Neuronal stem cell (in vitro differentiated cells): ENCODE measurements at regions not wholly inside any gene's neighbourhood (a gene's known extent, or its start where the extent isn't known, plus 50 kb on each side); places are given as distances from the start of the nearest gene placed in this dataset.
A peak's percentile ranks its signal among the peaks of the same experiment; 100 is the strongest.
"Not testable (repeated sequence)": the region's sequence is repeated elsewhere in the genome, so short reads cannot be mapped to it uniquely, and the experiment has no call there.

ENCODE experiments used
- DNase-seq: peaks from one replicate; pipeline ENCODE4 v3.0.0-alpha.2; 2013; ENCODE audit warnings: low spot score
- H2AFZ ChIP-seq: one replicate; pipeline ENCODE4 v1.6.1; 2013; ENCODE audit warnings: mild to moderate bottlenecking, low read length, inconsistent platforms
- H2AK5ac ChIP-seq: 2 replicates; pipeline ENCODE4 v1.6.1; 2013; ENCODE audit warnings: low read depth, mild to moderate bottlenecking, inconsistent platforms, low read length, moderate library complexity, mixed read lengths
- H2BK120ac ChIP-seq: 2 replicates; pipeline ENCODE4 v1.6.1; 2013; ENCODE audit warnings: low read depth, mild to moderate bottlenecking, inconsistent platforms, low read length, moderate library complexity, mixed read lengths
- H2BK12ac ChIP-seq: one replicate; pipeline ENCODE4 v1.6.1; 2013; ENCODE audit warnings: low read length, inconsistent platforms
- H2BK15ac ChIP-seq: 2 replicates; pipeline ENCODE4 v1.6.1; 2013; ENCODE audit warnings: mild to moderate bottlenecking, low read length, inconsistent platforms, mixed read lengths
- H2BK5ac ChIP-seq: one replicate; pipeline ENCODE4 v1.6.1; 2013; ENCODE audit warnings: inconsistent platforms, mild to moderate bottlenecking, low read length, moderate library complexity
- H3K14ac ChIP-seq: one replicate; pipeline ENCODE4 v1.6.1; 2013; ENCODE audit warnings: low read length, inconsistent platforms
- H3K18ac ChIP-seq: 2 replicates; pipeline ENCODE4 v1.6.1; 2013; ENCODE audit warnings: low read length, inconsistent platforms
- H3K23ac ChIP-seq: 2 replicates; pipeline ENCODE4 v1.6.1; 2013; ENCODE audit warnings: low read depth, mild to moderate bottlenecking, mixed read lengths, low read length, inconsistent platforms; ENCODE audit not compliant: poor library complexity
- H3K27ac ChIP-seq: replicated peaks from 3 replicates; pipeline ENCODE4 v1.5.1; 2013; ENCODE audit warnings: low read length, inconsistent platforms
- H3K27me3 ChIP-seq, 3 experiments: 2 replicates each; pipeline ENCODE4 v1.6.1; 2013; ENCODE audit warnings: low read length in 3 of 3, mild to moderate bottlenecking in 2 of 3, inconsistent platforms in 1 of 3, low read depth in 1 of 3, mixed read lengths in 1 of 3, moderate library complexity in 1 of 3; ENCODE audit not compliant: control insufficient read depth in 3 of 3, insufficient read depth in 3 of 3
- H3K36me3 ChIP-seq, 2 donors: replicated peaks in 1 of 2; 2 replicates each; pipeline ENCODE4 v1.6.1; 2013; ENCODE audit warnings: low read length in 2 of 2; ENCODE audit not compliant: control insufficient read depth in 2 of 2, insufficient read depth in 2 of 2
- H3K4ac ChIP-seq: 2 replicates; pipeline ENCODE4 v1.6.1; 2013; ENCODE audit warnings: inconsistent platforms, mild to moderate bottlenecking, low read length, moderate library complexity
- H3K4me1 ChIP-seq, 2 donors: 1 replicate in 1 of 2; 2 replicates in 1 of 2; pipeline ENCODE4 v1.6.1; 2013; ENCODE audit warnings: low read length in 2 of 2, low read depth in 1 of 2; ENCODE audit not compliant: control insufficient read depth in 2 of 2, insufficient read depth in 1 of 2
- H3K4me2 ChIP-seq: one replicate; pipeline ENCODE4 v1.6.1; 2013; ENCODE audit warnings: mild to moderate bottlenecking, low read length, inconsistent platforms; ENCODE audit not compliant: insufficient read depth, poor library complexity, severe bottlenecking
- H3K4me3 ChIP-seq, 2 donors: 2 replicates each; pipeline ENCODE4 v1.5.1; 2013; ENCODE audit warnings: low read length in 2 of 2, mild to moderate bottlenecking in 2 of 2, inconsistent platforms in 1 of 2, moderate library complexity in 1 of 2
- H3K79me1 ChIP-seq: one replicate; pipeline ENCODE4 v1.6.1; 2013; ENCODE audit warnings: low read depth, mild to moderate bottlenecking, inconsistent platforms, low read length, moderate library complexity
- H3K9ac ChIP-seq: one replicate; pipeline ENCODE4 v1.6.1; 2013; ENCODE audit warnings: mild to moderate bottlenecking, low read depth, low read length, inconsistent platforms; ENCODE audit not compliant: poor library complexity
- H3K9me3 ChIP-seq, 2 donors: replicated peaks in 1 of 2; 2 replicates each; pipeline versions ENCODE3 to v1.6.1; 2013; ENCODE audit warnings: low read length in 2 of 2, mild to moderate bottlenecking in 2 of 2, inconsistent platforms in 1 of 2, low read depth in 1 of 2, mixed read lengths in 1 of 2, moderate library complexity in 1 of 2; ENCODE audit not compliant: control insufficient read depth in 2 of 2, insufficient read depth in 1 of 2
- H4K8ac ChIP-seq: one replicate; pipeline ENCODE4 v1.6.1; 2013; ENCODE audit warnings: low read depth, mild to moderate bottlenecking, inconsistent platforms, low read length, moderate library complexity
- H4K91ac ChIP-seq: one replicate; pipeline ENCODE4 v1.6.1; 2013; ENCODE audit warnings: low read length, low read depth, mild to moderate bottlenecking, inconsistent platforms; ENCODE audit not compliant: poor library complexity
- WGBS, 2 donors: extraction: QIAGEN DNeasy Blood & Tissue Kit; methylation state at CpG; one replicate each; pipeline ENCODE4 v1.1.7; 2013; ENCODE audit warnings: missing lambda C conversion rate in 2 of 2, mixed read lengths in 1 of 2; ENCODE audit not compliant: insufficient read length in 2 of 2, insufficient replicate concordance in 1 of 2; ENCODE audit errors: extremely low coverage in 2 of 2; 5-methylcytosine and 5-hydroxymethylcytosine counted together

DNA sequence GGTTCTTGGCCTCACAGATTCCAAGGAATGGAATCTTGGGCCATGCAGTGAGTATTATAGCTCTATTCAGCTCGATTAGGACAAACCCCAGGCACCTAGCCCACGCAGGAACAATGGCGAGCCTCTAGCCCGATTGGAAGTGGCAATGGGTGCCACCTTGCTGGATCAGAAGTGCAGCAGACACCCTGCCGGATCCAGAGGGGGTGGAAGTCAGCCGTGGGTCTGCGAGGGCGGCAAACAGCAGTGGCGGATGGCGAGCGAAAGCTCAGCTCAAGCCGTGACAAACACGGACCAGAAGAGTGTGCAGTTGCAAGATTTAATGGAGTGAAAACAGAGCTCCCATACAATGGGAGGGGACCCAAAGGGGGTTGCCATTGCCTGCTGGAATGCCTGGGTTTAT lies 539.8 kb downstream of the MAGEB5 start:
- H3K4ac ChIP-seq, H2AK5ac ChIP-seq, H3K4me1 ChIP-seq, H4K91ac ChIP-seq, H3K9ac ChIP-seq, H3K36me3 ChIP-seq, H3K27ac ChIP-seq, H2BK5ac ChIP-seq, H2BK120ac ChIP-seq, H3K18ac ChIP-seq, H3K79me1 ChIP-seq, DNase-seq, H2BK12ac ChIP-seq, H3K27me3 ChIP-seq, H3K4me2 ChIP-seq, H3K14ac ChIP-seq, H2BK15ac ChIP-seq, H4K8ac ChIP-seq, H3K4me3 ChIP-seq, H3K23ac ChIP-seq, H3K9me3 ChIP-seq: not testable (repeated sequence)
- no CpG with 5 or more reads among the region's 13 CpGs for WGBS, 2 donors
- H2AFZ ChIP-seq = peak overlapping the region; percentile 49

DNA sequence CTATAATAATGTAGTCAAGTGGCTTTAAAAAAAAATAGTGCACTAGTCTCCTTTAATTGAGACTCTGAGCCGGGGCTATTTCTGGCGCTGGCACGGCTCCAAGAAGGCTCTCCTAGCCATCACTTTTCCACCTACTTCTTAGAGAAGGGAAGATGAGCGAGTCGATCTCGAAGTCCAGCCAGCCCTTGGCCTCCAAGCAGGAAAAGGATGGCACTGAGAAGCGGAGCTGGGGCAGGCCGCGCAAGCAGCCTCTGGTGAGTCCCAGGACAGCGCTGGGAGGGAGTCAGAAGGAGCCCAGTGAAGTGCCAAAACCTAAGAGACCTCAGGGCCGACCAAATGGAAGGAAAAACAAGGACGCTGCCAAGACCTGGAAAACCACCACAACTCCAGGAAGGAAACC lies 531.9 kb downstream of the MAGEB5 start:
- no peak overlapping the region for H2BK120ac ChIP-seq
- no peaks in the 10 kb centered on the region for H3K79me1 ChIP-seq
- H3K36me3 ChIP-seq = no peaks in the 10 kb centered on the region
- no peak overlapping the region for H3K27ac ChIP-seq
- H3K27me3 ChIP-seq = no peaks in the 10 kb centered on the region
- H2AK5ac ChIP-seq = no peak overlapping the region
- H2BK5ac ChIP-seq = no peak overlapping the region
- no peak overlapping the region for H3K4ac ChIP-seq
- no peak overlapping the region for H3K14ac ChIP-seq
- H2AFZ ChIP-seq = no peak overlapping the region
- no peak overlapping the region for H3K18ac ChIP-seq
- no peak overlapping the region for H4K8ac ChIP-seq
- no peak overlapping the region for H2BK15ac ChIP-seq
- no peak overlapping the region for H3K23ac ChIP-seq
- H3K9ac ChIP-seq = no peak overlapping the region
- no peak overlapping the region for H3K4me3 ChIP-seq
- H4K91ac ChIP-seq = no peak overlapping the region
- no peaks in the 10 kb centered on the region for H3K4me1 ChIP-seq
- H3K4me2 ChIP-seq = no peak overlapping the region
- H3K9me3 ChIP-seq = no peaks in the 10 kb centered on the region
- no CpG with 5 or more reads among the region's 12 CpGs for WGBS, 2 donors
- DNase-seq = no peak
- no peak overlapping the region for H2BK12ac ChIP-seq

DNA sequence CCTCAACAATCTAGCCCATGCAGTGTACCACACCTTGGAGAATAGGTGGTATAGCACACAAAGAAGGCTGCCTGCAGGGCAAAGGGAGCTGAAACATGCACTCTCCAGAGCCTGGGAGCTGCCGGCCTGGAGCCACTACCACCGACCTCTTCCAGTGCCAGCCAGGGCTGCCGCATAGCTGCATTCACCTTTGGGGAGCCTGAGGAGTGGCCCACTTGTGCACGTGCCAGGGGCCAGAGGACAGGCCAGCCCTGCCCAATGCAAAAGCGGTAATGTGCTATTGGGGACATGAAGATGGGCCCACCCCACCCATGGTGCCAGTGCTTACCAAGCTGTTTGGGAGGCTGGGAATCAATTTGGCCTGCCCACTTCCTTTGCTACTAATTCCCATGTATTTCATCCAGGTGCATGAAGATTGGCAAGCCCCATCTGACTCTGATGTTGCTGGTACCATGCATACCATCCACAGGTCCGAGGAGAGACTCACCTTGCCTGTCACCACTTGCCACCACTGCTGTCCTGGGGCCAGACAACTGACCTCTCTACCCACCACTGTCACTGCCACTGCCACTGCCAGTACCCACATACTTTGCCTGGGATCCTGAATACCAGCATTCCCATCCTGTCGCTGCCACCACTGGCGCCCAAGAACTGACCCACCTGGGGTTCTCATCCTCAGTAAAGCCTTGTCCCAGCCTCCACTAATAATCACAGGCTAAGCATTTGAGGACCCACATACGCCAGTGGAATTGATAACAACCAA lies 506.9 kb downstream of the MAGEB5 start:
- Histone ChIP-seq H3K79me1 (no peaks in the 10 kb centered on the region), H3K9me3 (no peaks in the 10 kb centered on the region), H4K8ac (peak overlapping the region; percentile 43), H3K4me2 (no peak overlapping the region), H3K23ac (no peak overlapping the region), H3K9ac (no peak overlapping the region), H3K36me3 (no peaks in the 10 kb centered on the region), H2BK15ac (no peak overlapping the region), H2BK12ac (no peak overlapping the region), H3K4me1 (no peaks in the 10 kb centered on the region), H3K18ac (no peak overlapping the region), H2AFZ (no peak overlapping the region), H3K27me3 (no peaks in the 10 kb centered on the region), H3K14ac (no peak overlapping the region), H4K91ac (no peak overlapping the region), H2BK5ac (no peak overlapping the region), H2AK5ac (no peak overlapping the region), H2BK120ac (no peak overlapping the region), H3K4me3 (no peak overlapping the region), H3K4ac (no peak overlapping the region), H3K27ac (no peak overlapping the region)
- no CpG with 5 or more reads among the region's 9 CpGs for WGBS, 2 donors
- no peak for DNase-seq

DNA sequence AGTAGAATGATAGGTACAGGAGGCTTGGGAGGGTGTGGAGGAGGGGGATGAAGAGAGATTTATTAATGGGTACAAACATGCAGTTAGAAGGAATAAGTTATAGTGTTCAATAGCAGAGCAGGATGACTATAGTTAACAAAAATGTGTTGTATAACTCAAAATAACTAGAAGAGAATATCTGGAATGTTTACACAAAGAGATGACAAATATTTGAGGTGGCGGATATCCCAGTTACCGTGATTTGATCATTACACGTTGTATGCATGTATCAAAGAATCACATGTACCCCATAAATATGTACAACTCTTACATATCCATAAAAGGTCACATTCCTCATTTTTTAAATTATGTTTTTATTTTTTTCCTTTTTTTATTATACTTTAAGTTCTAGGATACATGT lies 456.6 kb downstream of the MAGEB5 start:
- Histone ChIP-seq H2BK12ac (no peak overlapping the region), H2BK120ac (no peak overlapping the region), H3K23ac (no peak overlapping the region), H2BK15ac (no peak overlapping the region), H3K4me2 (no peak overlapping the region), H3K18ac (no peak overlapping the region), H3K9me3 (no peaks in the 10 kb centered on the region), H3K4me3 (no peak overlapping the region), H3K79me1 (no peaks in the 10 kb centered on the region), H4K91ac (no peak overlapping the region), H3K4me1 (no peaks in the 10 kb centered on the region), H4K8ac (no peak overlapping the region), H2AK5ac (no peak overlapping the region), H2BK5ac (no peak overlapping the region), H2AFZ (no peak overlapping the region), H3K4ac (no peak overlapping the region), H3K9ac (no peak overlapping the region), H3K27ac (no peak overlapping the region), H3K36me3 (no peaks in the 10 kb centered on the region), H3K27me3 (no peaks in the 10 kb centered on the region), H3K14ac (no peak overlapping the region)
- no peak for DNase-seq
- WGBS, 2 donors = no CpG with 5 or more reads among the region's 3 CpGs
